SK-N-SH (cell line): ENCODE measurements at regions not wholly inside any gene's neighbourhood (a gene's known extent, or its start where the extent isn't known, plus 50 kb on each side); places are given as distances from the start of the nearest gene placed in this dataset.

Source experiments
- CTCF ChIA-PET: fragments of 300-600, 350-600 bp; formaldehyde crosslinking; extraction: SDS; loops from one replicate; lab custom pipeline; 2021; lab: Yijun Ruan, JAX
- POLR2A ChIA-PET: fragments of 350-600 bp; sonication (Branson Sonifier 250); formaldehyde crosslinking; extraction: SDS; loops from one replicate; lab custom pipeline; 2020; ENCODE audit warnings: antibody characterized with exemption, inconsistent platforms; lab: Yijun Ruan, JAX
- DNase-seq: peaks from one replicate; pipeline ENCODE4 v3.0.0; 2012
- H2AFZ ChIP-seq: fragments of 200-600 bp; sonication (generic); 2 replicates; pipeline ENCODE4 v1.8.1; 2016; ENCODE audit warnings: antibody characterized with exemption, mild to moderate bottlenecking, low read depth
- H3F3A ChIP-seq: fragments of 200-600 bp; sonication (generic); replicated peaks from 2 replicates; pipeline ENCODE3; 2016; ENCODE audit warnings: antibody characterized with exemption, mild to moderate bottlenecking; ENCODE audit not compliant: insufficient read depth
- H3K27ac ChIP-seq, 2 experiments: fragments of 200-500 bp in 1 of 2; fragments of 200-600 bp in 1 of 2; sonication (Bioruptor generic) in 1 of 2; sonication (generic), shearing (Covaris generic) in 1 of 2; 2 replicates each; pipeline versions ENCODE4 v1.5.1 to v1.6.1; 2014 to 2016; ENCODE audit warnings: low read depth in 2 of 2, inconsistent platforms in 1 of 2, low read length in 1 of 2, mild to moderate bottlenecking in 1 of 2, mixed read lengths in 1 of 2
- H3K27me3 ChIP-seq: fragments of 200-600 bp; sonication (generic), shearing (Covaris generic); 2 replicates; pipeline ENCODE4 v1.6.1; 2016; ENCODE audit warnings: mixed run types; ENCODE audit not compliant: insufficient read depth
- H3K36me3 ChIP-seq, 2 experiments: fragments of 200-500 bp in 1 of 2; fragments of 200-600 bp in 1 of 2; sonication (Bioruptor generic) in 1 of 2; sonication (generic) in 1 of 2; replicated peaks in 1 of 2; 2 replicates each; pipeline versions ENCODE3 to v1.5.1; 2014 to 2016; ENCODE audit warnings: low read length in 1 of 2, mild to moderate bottlenecking in 1 of 2; ENCODE audit not compliant: insufficient read depth in 2 of 2, control insufficient read depth in 1 of 2
- H3K4me1 ChIP-seq, 2 experiments: fragments of 200-500 bp in 1 of 2; fragments of 200-600 bp in 1 of 2; sonication (Bioruptor generic) in 1 of 2; sonication (generic), shearing (Covaris generic) in 1 of 2; 2 replicates each; pipeline versions ENCODE4 v1.5.1 to v1.6.1; 2014 to 2016; ENCODE audit warnings: low read depth in 1 of 2, low read length in 1 of 2, mixed run types in 1 of 2; ENCODE audit not compliant: insufficient read depth in 2 of 2, control insufficient read depth in 1 of 2
- H3K4me2 ChIP-seq: fragments of 200-600 bp; sonication (generic), shearing (Covaris generic); 2 replicates; pipeline ENCODE4 v1.6.1; 2017; ENCODE audit warnings: mixed run types
- H3K4me3 ChIP-seq, 2 experiments: fragments of 200-500 bp in 1 of 2; fragments of 200-600 bp in 1 of 2; sonication (Bioruptor generic) in 1 of 2; sonication (generic), shearing (Covaris generic) in 1 of 2; 2 replicates each; pipeline versions ENCODE4 v1.5.1 to v1.8.1; 2014 to 2016; ENCODE audit warnings: low read depth in 2 of 2, inconsistent platforms in 1 of 2, low read length in 1 of 2, mild to moderate bottlenecking in 1 of 2, mixed read lengths in 1 of 2, moderate library complexity in 1 of 2
- H3K79me2 ChIP-seq: fragments of 200-600 bp; sonication (generic); 2 replicates; pipeline ENCODE4 v1.8.1; 2017; ENCODE audit warnings: mild to moderate bottlenecking; ENCODE audit not compliant: insufficient read depth
- H3K9ac ChIP-seq: fragments of 200-600 bp; sonication (generic); 2 replicates; pipeline ENCODE4 v1.6.1; 2017; ENCODE audit warnings: mixed run types
- H3K9me2 ChIP-seq: fragments of 200-600 bp; sonication (generic); 2 replicates; pipeline ENCODE4 v1.6.1; 2017; ENCODE audit warnings: mixed run types
- H3K9me3 ChIP-seq: fragments of 200-600 bp; sonication (generic); 2 replicates; pipeline ENCODE4 v1.6.1; 2017; ENCODE audit warnings: mixed run types, mild to moderate bottlenecking, moderate library complexity
- H4K20me1 ChIP-seq: fragments of 200-600 bp; sonication (generic); 2 replicates; pipeline ENCODE4 v1.6.1; 2017; ENCODE audit warnings: mild to moderate bottlenecking, mixed run types; ENCODE audit not compliant: insufficient read depth
- CHD2 ChIP-seq: fragments of 150-350 bp; IDR thresholded peaks from 2 replicates; pipeline ENCODE4 v1.6.1; 2018; ENCODE audit warnings: low read length; ENCODE audit not compliant: partially characterized antibody
- FOSL2 ChIP-seq: IDR thresholded peaks from 2 replicates; pipeline ENCODE4 v1.4.0; 2012; ENCODE audit warnings: low read depth, mild to moderate bottlenecking, moderate library complexity, borderline replicate concordance
- FOXJ3 ChIP-seq: sonication (generic); formaldehyde crosslinking; IDR thresholded peaks from 2 replicates; pipeline ENCODE4 v1.5.1; 2020; ENCODE audit warnings: mild to moderate bottlenecking, missing genetic modification reagents
- FOXM1 ChIP-seq: IDR thresholded peaks from 2 replicates; pipeline ENCODE4 v1.4.0; 2012; ENCODE audit warnings: low read depth, mild to moderate bottlenecking
- GATA2 ChIP-seq: sonication (generic); formaldehyde crosslinking; IDR thresholded peaks from 2 replicates; pipeline ENCODE4 v1.5.0; 2020; ENCODE audit warnings: mild to moderate bottlenecking, missing genetic modification reagents
- JUND ChIP-seq: IDR thresholded peaks from 2 replicates; pipeline ENCODE4 v1.4.0; 2012
- NRF1 ChIP-seq: IDR thresholded peaks from 2 replicates; pipeline ENCODE4 v1.6.1; 2012; ENCODE audit warnings: low read depth, mild to moderate bottlenecking, low read length
- POLR2AphosphoS5 ChIP-seq: IDR thresholded peaks from 2 replicates; pipeline ENCODE4 v1.6.1; 2012; ENCODE audit warnings: low read depth, low read length
- RCOR1 ChIP-seq: fragments of 150-350 bp; IDR thresholded peaks from 2 replicates; pipeline ENCODE4 v1.6.1; 2017; ENCODE audit warnings: antibody characterized with exemption, low read length
- RXRA ChIP-seq: IDR thresholded peaks from 2 replicates; pipeline ENCODE4 v1.4.0; 2012; ENCODE audit warnings: low read depth, mild to moderate bottlenecking, borderline replicate concordance
- SMC3 ChIP-seq: IDR thresholded peaks from 2 replicates; pipeline ENCODE4 v1.6.1; 2012; ENCODE audit warnings: low read depth, low read length, improper control_type of control experiment
- TEAD4 ChIP-seq: IDR thresholded peaks from 2 replicates; pipeline ENCODE4 v1.4.0; 2012; ENCODE audit warnings: mild to moderate bottlenecking, borderline replicate concordance; ENCODE audit not compliant: insufficient read depth
- USF2 ChIP-seq: fragments of 150-350 bp; IDR thresholded peaks from 2 replicates; pipeline ENCODE4 v1.6.1; 2017; ENCODE audit warnings: antibody characterized with exemption, low read length, low read depth, borderline replicate concordance
- WGBS: methylation state at CpG from one replicate; pipeline ENCODE4 v1.1.6; 2017; ENCODE audit warnings: low lambda C conversion rate; 5-methylcytosine and 5-hydroxymethylcytosine counted together
- TF ChIP-seq, protein P1 (sequence below): IDR thresholded peaks from 2 replicates; pipeline ENCODE4 v1.4.0; 2012; ENCODE audit warnings: low read depth
- TF ChIP-seq, protein P2 (sequence below): IDR thresholded peaks from 2 replicates; pipeline ENCODE4 v1.4.0; 2012; ENCODE audit warnings: low read depth, borderline replicate concordance
- TF ChIP-seq, protein P3 (sequence below): IDR thresholded peaks from 2 replicates; pipeline ENCODE4; 2012

DNA sequence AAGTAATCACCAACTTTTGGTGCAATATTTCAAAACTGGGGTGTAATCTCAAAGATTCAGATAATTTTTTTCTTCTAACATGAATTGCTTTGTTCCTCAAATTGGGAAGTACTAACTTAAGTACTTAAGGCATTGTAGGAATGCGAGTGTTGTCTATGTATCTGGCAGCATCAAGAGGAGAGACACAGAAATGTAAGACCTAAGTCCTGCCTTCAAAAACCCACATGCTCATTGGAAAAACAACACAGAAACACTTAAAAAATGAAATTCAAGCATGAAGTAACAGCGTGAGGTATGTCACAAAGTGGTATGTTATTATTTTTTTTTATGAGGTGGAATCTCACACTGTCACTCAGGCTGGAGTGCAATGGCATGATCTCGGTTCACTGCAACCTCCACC is 288.5 kb downstream of the ZEB1 start:
- no peak for DNase-seq
- 71% methylated on average over 3 of the region's 3 CpGs for WGBS
- peaks cover 4 to 9% of the 10 kb centered on the region in 2 experiments; a peak in 2 of 4 replicates for H3K4me1 ChIP-seq
- H3K9ac ChIP-seq, result no peak overlapping the region
- H3K9me3 ChIP-seq, result no peaks in the 10 kb centered on the region
- POLR2A ChIA-PET, result no interaction called here
- no peaks in the 10 kb centered on the region for H3F3A ChIP-seq
- no peaks in the 10 kb centered on the region for H3K79me2 ChIP-seq
- CTCF ChIA-PET, result interaction anchor here (0.9 kb wide), 1 partner anchor 163 kb away, joined by 3 read pairs; no protein-coding TSS in a partner anchor
- no peaks in the 10 kb centered on the region for H3K9me2 ChIP-seq
- no peak overlapping the region for H3K4me2 ChIP-seq
- no peaks in the 10 kb centered on the region for H3K36me3 ChIP-seq
- no peak overlapping the region for H3K4me3 ChIP-seq
- H2AFZ ChIP-seq, result no peak overlapping the region
- no peaks in the 10 kb centered on the region for H3K27me3 ChIP-seq
- TF ChIP-seq USF2 (no peak), RCOR1 (no peak), SMC3 (no peak), NRF1 (no peak), POLR2AphosphoS5 (no peak), CHD2 (no peak), TEAD4 (no peak)
- TF ChIP-seq, protein P1, sequence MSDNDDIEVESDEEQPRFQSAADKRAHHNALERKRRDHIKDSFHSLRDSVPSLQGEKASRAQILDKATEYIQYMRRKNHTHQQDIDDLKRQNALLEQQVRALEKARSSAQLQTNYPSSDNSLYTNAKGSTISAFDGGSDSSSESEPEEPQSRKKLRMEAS, result no peak
- TF ChIP-seq, protein P2, sequence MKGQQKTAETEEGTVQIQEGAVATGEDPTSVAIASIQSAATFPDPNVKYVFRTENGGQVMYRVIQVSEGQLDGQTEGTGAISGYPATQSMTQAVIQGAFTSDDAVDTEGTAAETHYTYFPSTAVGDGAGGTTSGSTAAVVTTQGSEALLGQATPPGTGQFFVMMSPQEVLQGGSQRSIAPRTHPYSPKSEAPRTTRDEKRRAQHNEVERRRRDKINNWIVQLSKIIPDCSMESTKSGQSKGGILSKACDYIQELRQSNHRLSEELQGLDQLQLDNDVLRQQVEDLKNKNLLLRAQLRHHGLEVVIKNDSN, result no peak
- TF ChIP-seq, protein P3, sequence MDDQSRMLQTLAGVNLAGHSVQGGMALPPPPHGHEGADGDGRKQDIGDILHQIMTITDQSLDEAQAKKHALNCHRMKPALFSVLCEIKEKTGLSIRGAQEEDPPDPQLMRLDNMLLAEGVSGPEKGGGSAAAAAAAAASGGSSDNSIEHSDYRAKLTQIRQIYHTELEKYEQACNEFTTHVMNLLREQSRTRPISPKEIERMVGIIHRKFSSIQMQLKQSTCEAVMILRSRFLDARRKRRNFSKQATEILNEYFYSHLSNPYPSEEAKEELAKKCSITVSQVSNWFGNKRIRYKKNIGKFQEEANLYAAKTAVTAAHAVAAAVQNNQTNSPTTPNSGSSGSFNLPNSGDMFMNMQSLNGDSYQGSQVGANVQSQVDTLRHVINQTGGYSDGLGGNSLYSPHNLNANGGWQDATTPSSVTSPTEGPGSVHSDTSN, result no peak
- H3K27ac ChIP-seq, result no peak overlapping the region
- no peaks in the 10 kb centered on the region for H4K20me1 ChIP-seq

DNA sequence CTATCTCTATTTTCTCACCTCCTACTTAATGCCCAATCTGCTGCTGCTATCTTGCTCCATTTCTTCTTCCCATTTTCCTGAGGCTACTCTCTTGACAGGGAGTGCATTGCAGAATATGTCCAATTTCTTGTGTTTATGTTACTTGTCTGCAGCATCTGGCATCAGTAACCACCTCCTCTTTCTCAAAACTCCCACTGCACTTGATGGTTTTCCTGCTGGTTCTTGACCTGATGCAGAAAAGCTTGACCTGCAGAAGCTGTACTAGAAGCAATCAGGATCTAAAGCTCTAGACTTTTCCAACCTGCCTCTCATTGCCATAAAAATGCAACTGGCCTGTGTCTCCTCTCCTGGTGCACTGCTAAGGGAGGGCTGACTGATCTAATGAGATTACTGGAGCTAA is 287.8 kb downstream of the ZEB1 start:
- Histone ChIP-seq H3K4me2 (no peak overlapping the region), H3K9me2 (no peaks in the 10 kb centered on the region), H3K36me3 (no peaks in the 10 kb centered on the region), H3K79me2 (no peaks in the 10 kb centered on the region), H3K27ac (no peak overlapping the region), H3K9ac (no peak overlapping the region), H3F3A (no peaks in the 10 kb centered on the region), H4K20me1 (no peaks in the 10 kb centered on the region), H3K4me3 (no peak overlapping the region), H3K27me3 (no peaks in the 10 kb centered on the region), H3K4me1 (peaks cover 4 to 12% of the 10 kb centered on the region in 2 experiments; a peak in 2 of 4 replicates), H2AFZ (no peak overlapping the region), H3K9me3 (no peaks in the 10 kb centered on the region)
- TF ChIP-seq GATA2 (no peak), FOSL2 (no peak), RXRA (no peak), FOXJ3 (CRISPR knock-in tag) (no peak), JUND (no peak), RCOR1 (no peak), FOXM1 (no peak), TEAD4 (no peak), SMC3 (no peak), POLR2AphosphoS5 (no peak)
- TF ChIP-seq, protein P2, result no peak
- DNase-seq, result no peak
- ChIA-PET CTCF (interaction anchor here (0.9 kb wide), 1 partner anchor 163 kb away, joined by 3 read pairs; no protein-coding TSS in a partner anchor), POLR2A (no interaction called here)
